ENCODE measurements at regions not wholly inside any gene's neighbourhood (a gene's known extent, or its start where the extent isn't known, plus 50 kb on each side); places are given as distances from the start of the nearest gene placed in this dataset.
A peak's percentile ranks its signal among the peaks of the same experiment; 100 is the strongest.
"Not testable (repeated sequence)": the region's sequence is repeated elsewhere in the genome, so short reads cannot be mapped to it uniquely, and the experiment has no call there.

DNA sequence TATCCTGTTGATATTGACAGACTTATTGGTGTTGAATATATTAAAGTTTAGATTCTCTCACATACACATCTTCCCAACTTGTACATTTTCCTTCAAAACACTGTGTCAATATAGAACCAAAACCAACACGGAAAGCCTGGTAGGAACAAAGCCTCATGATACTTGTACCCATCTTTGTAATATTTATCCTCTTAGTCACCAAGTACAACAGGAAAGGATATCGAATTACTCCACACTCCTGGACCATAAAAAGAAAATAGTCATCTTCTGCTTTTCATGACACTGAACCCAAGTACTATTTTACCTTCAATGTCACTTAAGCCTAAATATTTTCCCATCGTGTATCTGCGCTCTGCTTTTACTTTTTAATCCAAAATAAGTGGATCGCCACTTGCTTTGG is 702.9 kb upstream of the PCDH9 start:
- no peak for DNase-seq (ENCODE audit: low spot score)

DNA sequence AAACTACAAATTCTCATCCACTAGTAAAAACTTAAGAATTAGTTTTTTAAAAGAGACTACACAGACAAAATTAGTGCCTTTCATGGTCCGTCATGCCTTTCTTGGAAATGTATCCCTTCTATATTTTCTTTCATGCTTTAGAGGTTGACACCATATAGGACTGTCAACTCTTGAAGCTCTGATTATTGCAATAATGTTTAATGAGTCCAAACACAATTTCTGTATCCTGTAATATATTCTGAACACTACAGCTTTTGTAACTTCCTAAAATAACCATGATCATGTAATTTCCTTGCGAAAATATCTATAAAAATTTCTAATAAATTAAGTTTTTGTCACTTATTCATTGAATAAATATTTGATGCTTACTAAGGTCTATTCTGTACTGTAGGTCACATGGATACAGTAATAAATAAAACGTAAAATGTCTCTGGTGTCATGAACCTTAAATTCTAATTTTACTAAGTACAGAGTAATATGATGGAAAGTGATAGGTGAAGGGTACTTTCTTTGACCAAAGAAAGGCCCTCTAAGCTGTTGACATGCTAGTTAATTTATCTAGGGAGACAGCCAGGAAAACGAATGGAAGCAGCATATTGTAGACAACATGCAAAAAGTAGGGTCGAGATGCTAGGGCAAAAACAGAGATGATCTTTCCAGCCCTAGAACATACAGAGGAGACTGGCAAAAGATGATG is 687.3 kb upstream of the PCDH9 start:
- DNase-seq (ENCODE audit: low spot score), result no peak

DNA sequence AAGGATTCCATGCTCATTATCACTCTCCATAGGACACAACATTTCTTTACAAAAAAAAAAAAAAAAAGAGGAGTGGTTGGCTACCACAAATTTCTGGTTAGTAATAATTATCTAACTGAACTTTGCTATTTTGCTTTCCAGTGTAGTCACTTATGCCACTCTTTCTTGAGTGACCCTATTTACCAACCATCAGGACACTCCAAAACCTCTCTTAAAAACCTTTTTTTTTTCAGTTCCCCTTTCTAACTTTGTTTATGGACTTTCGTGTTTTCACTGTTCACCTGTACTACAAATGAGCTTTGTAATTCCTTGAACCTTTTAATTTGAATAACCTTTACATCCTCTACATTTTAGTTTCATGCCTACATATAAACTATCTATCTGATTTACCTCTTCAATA is 686.5 kb upstream of the PCDH9 start:
- no peak for DNase-seq (ENCODE audit: low spot score)

DNA sequence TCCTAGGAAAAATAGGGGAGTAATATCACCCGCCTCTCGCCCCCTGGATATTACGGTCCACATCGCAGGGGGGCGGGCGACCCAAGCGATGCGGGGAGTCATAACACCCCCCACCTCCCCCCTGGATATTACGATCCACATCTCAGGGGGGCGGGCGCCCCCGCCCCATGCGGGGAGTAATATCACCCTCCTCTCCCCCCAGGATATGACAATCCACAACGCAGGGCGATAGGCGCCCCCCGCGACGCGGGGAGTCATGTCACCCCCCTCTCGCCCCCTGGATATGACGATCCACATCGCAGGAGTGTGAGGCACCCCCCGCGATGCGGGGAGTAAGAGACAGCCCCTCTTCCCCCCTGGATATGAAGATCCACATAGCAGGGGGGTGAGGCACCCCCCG is 684.4 kb upstream of the PCDH9 start:
- DNase-seq (ENCODE audit: low spot score), result no peak

DNA sequence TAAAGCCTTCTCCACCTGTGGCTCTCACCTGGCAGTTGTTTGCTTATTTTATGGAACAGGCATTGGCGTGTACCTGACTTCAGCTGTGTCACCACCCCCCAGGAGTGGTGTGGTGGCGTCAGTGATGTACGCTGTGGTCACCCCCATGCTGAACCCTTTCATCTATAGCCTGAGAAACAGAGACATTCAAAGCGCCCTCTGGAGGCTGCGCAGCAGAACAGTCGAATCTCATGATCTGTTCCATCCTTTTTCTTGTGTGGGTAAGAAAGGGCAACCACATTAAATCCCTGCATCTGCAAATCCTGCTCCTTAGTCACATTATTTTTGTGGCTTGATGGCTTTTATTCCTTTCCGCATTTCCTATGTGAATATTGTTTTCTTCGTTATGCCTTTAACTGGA is 672.8 kb upstream of the PCDH9 start:
- DNase-seq (ENCODE audit: low spot score), result not testable (repeated sequence)

DNA sequence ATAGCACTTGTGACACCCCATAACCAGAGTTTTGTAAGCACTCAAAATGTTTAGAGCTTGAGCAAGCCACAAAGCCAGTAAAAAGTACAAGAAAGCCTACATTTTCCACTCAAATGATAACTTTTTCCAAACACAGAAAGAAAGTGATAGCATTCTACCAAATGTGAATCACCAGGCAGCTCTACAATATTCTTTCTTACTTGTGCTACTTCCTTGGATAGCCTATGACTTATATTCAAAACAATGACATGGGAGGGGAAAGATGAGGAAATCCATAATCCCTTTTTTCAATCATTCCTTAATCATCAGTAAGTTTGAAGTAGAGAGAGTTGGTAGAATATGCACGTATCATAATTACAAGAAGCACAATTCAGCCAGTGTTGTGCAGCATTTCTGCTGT is 650.8 kb upstream of the PCDH9 start:
- no peak for DNase-seq (ENCODE audit: low spot score)

DNA sequence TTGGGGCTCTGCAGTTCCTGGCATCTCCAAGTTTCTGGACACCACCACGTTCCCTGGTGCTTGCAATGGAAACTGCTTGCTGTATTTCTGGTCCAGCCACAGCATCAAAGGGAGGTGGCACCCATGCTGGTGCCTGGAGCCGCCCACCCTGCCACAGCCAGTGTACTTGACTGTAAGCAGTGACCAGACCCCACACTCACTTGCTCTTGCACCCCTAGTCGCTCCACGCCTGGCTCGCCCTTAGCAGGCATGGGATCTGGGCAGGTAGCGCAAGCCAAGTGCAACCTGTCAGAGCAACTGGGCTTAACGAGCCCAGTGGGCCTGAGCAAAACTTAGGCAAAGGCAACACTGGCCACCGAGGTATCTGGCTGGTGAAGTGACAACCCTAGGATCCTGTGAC is 648.2 kb upstream of the PCDH9 start:
- no peak for DNase-seq (ENCODE audit: low spot score)

DNA sequence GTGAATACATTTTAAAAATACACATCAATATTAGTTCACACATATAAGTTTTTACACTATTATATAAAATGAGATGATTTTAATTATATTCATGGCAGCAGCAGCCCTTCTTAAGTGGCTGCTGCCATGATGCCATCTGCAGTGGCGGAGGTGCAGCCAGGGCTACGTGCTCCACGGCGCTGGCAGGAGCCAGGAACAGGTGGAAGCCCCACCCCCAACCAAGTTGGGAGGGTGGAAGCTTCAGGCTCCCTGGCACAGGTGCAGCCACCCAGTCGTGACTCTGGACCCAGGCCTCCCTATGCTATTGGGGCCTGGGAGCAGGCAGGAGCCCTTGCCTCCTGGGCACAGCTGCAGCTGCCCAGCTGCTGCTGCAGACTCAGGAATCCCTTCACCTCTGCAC is 646.9 kb upstream of the PCDH9 start:
- no peak for DNase-seq (ENCODE audit: low spot score)

DNA sequence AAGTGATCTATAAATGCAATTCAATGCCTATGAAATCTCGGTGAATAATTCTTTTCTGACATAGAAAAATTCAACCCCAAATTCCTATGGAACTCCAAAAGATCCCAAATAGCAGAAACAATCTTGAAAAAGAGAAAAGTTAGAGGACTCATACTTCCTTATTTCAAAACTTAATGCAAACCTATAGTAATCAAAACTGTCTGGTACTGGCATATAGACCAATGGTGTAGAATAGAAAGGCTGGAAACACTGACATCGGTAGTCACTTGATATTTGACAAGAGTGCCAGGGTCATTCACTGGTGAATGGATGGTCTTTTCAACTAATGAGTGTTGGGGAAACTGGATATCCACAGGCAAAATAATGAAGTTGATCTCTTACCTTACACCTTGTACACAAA is 637.1 kb upstream of the PCDH9 start:
- DNase-seq (ENCODE audit: low spot score), result no peak

DNA sequence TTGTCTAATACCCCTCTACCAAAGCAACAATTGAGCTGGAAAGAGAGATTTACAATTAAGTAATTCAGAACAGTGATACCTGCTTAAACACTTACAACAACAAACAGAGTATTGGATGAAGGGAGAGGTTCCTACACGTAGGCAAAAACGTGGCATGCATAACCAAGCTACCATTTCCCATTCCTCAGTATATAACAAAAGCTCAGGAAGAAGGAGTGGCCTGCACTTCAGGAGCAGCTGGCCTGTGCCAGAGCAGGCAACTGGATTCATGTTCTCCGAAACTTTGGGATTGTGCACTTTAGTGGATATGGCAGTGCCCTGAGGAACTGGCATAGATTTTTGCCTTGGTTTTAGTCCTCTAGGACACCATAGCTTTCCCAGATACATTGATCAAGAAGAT is 630.2 kb upstream of the PCDH9 start:
- DNase-seq (ENCODE audit: low spot score), result no peak

DNA sequence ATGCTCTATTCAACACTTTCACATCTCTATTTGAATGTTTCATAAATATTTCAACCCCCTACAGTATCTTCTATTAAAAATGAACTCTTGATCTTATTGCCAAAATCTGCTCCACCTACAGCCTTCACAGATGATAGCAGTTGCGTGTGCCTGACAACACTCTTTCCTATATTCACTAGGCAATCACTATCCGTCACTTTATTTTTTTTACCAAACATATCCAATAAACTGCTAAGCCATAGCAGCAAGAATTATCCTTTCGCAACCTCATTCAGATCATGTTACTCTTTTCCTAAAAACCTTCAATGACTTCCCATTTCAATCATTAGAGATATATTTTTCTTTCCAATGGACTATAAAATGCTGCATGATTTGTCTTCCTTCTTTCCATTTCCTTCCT is 629.8 kb upstream of the PCDH9 start:
- DNase-seq (ENCODE audit: low spot score), result no peak

DNA sequence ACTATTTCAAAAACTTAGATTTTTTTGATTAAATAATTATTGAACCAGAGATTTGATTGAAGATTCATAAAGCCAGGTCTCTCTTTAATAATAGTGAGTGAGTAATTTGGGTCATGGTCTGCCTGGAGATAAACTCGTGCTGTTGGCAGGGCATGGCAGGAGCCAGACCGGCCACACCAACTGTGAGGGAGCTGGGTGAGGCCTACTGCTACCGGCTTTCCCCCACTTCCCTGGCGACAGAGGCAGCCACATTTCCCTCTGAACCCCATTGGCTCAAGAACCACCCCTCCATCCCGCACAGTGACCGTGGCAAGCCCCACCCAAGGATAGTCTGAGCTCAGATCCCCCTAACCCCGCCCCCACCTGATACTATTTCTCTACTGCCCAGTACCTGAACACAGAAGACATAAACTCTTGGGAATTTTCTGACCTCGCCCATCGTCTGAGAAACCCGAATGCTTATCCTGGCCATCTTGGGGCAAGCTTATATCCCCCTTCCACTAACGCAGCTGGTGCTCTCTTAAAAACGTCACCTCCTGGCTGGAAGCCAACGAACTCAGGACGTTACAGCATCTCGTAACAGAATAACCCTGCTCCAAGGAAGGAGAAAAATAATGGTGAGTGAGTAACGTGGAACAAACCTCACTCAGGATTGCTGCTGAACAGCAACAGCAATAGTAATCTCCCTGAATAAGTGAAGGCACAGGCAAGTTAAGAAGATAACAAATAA is 627.6 kb upstream of the PCDH9 start:
- DNase-seq (ENCODE audit: low spot score), result no peak

DNA sequence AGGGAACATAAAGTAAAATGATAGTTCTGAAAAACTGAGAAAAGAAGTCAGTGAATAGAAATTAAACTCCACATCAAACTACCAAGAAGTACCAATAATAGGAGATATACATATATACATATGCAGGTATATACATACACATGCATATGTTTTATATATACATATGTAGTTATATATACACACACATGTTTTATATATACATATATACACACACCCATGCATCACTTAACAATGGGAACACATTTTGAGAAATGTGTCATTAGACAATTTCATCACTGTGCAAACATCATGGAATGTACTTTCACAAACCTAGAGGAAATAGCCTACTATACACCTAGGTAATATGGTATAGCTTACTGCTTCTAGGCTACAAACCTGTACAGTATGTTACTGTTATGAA is 626.8 kb upstream of the PCDH9 start:
- no peak for DNase-seq (ENCODE audit: low spot score)

DNA sequence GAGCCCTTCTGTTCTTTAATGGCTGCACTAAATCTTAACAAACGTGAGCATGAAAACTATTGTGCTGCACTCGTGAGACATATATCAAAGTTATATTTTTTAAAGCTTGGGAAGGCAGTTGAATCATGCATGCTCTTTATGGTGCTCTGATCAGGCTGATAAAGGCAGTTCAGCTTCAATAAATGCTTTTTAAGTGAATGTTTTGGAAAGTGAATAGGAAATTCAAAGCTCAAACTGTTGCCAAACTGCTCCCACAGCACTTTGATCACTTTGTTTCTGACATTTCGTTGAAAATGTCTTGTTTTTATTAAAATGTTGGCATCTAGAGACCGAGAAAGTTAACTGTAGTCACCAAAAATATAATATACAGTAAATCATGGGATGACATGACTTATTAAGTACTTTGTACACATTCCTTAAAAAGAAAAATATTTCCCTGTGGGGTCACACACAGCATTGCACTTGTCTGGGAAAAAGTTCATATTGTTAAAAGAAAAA is 625.7 kb upstream of the PCDH9 start:
- no peak for DNase-seq (ENCODE audit: low spot score)

DNA sequence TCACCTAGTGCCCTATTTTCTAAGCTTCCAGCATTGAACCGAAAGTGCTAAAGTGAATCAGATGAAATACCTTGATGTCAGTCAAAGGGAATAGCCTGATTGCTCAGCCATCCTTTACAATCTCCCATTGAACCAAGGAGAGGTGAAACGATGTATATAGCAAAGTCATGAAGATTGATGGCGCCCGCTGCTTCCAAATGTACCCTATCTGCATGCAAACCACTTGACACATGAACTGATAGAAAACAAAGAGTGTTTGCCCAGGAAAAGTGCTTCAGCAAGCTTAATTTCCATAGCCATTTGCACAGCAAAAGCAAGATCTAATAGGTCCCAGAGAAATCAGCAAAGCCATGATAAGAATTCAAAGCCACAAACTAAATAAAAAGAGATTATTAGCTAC is 624.9 kb upstream of the PCDH9 start:
- no peak for DNase-seq (ENCODE audit: low spot score)

DNA sequence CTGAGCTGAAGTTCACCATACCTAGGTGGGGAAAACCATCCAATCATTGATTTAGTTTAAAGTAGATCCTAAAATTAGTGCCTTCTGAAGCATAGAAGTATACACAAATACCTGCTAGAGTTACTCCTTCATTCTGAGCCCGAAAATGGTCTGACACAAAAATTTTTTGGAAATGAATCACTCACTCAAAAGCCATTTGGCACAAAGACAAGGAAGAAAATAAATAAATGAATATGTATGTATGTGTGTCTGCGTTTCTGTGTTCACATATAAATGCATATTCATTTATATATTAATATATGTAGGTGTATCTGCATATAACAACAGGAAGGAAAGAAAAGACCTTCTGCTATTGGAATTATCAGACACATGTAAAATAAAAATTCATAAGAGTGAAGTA is 614.4 kb upstream of the PCDH9 start:
- DNase-seq (ENCODE audit: low spot score), result no peak

DNA sequence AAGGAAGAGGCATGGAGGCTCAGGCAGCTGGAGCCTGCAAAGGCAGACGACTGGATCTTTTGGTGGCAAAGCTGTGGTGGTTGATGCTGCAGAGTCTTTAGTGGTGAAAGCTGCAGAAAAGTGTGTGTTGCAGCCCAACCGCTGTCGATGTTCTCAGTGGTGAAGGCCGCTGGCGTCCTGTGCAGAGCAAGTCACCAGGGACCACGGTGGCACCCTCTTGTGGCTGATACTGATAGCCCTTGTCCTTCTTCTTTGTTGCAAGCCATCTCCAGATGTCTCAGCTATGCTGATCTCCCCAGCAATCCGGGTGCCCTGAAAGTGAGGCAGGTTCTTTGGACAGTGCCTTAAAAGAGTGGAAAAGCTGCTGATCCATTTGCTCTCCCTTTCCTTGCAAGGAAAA is 610.9 kb upstream of the PCDH9 start:
- no peak for DNase-seq (ENCODE audit: low spot score)

DNA sequence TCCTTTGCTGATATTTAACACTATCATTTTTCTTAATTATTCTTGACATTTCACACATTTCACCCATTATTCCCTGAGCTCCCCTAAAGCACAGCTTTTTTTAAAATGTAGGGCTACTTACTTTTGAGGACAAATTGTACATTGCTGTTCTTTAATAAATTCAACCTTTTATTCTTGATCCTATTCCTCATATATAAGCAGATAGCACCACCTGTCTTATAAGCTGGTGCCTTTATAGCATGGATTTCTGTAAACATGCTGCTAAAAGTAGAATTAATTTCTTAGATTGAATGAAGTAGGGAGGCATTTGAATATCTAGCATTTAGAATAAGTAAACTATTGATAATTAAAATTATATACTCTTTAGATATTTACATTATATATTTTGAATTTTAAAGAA is 603.4 kb upstream of the PCDH9 start:
- DNase-seq (ENCODE audit: low spot score), result no peak

DNA sequence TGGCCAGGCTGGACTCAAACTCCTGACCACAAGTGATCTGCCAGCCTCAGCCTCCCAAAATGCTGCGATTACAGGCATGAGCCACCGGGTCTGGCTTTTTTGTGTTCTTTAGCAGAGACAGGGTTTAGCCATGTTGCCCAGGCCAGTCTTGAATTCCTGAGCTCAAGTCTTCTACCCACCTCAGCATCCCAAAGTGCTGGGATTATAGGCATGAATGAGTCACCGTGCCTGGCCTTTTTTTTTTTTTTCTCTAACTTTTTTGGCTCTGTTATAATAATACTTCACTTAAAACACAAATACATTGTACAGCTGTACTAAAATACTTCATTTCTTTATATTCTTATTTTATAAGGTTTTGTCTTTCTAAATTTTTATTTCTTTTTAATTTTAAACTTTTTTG is 599.5 kb upstream of the PCDH9 start:
- no peak for DNase-seq (ENCODE audit: low spot score)

DNA sequence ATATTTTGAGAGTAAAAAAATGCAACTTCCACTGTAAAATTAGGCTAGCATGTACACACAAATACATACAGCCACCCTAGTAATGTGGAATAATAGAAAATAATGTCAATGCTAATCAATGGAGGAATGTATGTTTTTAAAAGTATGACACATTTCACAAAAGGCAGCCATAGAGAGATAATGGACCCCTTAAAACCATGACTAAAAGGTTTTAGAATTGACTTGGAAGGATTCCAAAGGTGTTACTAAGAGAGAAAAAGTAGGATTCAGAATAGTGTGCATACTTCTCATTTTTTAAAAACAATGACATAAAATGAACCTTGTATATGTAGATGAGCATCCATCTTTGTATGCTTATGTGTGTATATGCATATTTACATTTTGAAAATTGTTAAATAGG is 597.9 kb upstream of the PCDH9 start:
- no peak for DNase-seq (ENCODE audit: low spot score)

DNA sequence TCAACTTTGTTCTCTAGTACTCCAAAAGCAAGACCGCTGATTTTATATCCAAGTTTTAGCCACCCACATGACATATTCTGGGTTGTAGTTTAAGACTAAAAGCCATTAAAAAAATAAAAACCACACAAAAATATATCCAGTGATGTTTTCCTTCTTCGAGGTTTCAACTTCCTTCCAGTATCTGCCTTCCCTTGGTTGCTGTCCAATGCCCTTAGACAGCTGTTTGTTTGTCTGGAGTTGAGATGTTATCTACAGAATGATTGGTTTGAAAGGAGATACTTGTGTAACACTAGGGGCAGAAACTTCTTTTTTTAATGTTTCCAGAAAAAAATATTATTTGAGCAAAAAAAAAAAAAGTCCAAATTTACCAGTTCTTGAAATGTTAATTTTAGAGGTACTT is 591.5 kb upstream of the PCDH9 start:
- DNase-seq (ENCODE audit: low spot score), result no peak

DNA sequence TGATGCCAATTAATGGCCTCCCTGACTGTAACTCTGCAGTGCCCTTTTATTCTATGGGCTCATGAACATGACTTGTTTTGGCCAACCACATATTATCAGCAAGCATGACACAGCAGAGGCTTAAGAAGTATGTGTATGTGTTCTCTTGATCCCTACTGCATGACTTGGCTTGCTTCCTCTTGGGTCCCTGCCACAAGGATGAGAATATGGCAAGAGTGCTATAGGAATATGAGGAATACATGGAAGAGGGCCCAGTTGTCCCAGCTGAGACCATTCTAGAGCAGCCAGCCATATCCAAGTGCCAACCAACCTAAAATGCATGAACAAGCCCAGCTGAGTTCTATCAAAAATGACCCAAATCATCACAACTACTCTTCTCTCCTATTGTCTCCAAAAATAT is 576.7 kb upstream of the PCDH9 start:
- no peak for DNase-seq (ENCODE audit: low spot score)

DNA sequence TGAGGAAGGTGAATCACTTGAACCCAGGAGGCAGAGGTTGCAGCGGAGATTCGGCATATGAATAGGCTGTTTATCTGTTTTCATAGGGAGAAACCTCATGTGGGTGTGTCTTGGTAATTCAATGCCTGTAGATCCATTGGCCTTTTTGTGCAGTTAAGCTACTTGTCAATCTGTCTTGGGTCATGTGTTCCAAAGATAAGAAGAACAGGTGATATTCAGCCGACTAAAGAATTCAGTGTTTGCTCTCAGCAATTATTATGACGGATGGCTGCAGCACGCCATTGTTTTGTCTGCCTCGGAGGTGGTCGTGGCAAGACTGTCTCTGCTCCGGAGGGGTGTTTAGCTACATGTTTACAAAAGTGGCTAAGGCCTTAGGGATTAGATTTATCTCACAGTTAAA is 573.0 kb upstream of the PCDH9 start:
- DNase-seq (ENCODE audit: low spot score), result no peak

DNA sequence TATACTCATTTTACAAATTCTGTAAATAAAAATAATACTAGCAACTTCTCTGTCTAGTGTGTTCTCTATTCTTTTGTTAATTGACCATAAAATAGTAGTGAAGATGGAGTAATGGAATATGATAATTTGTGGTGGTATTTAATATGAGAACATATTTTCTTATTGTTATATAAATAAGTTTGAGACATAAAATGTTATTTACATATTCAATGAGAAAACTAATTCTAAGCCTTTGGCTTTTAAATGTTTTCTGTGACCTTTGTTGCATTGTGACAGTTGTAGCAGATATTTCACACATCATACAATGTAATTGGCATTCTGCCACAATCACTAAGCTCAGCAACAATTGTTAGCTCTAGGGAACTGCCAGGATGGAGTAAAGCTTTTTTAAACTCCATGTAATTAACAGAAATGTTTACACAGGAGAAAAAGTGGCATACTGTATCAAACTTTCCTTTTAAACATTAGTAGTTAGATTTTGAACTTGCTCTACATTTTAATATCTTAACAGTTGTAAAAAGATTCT is 562.1 kb upstream of the PCDH9 start:
- peak; percentile 13 for DNase-seq (ENCODE audit: low spot score)

Measured in kidney capillary endothelial cell (primary cell).